Activated naive CD8-positive, alpha-beta T cell treated with anti-CD3 and anti-CD28 coated beads, Interleukin-2, amount 10 ng/mL, durations not matched to agents 7 days and 5 days (primary cell): ENCODE measurements at regions not wholly inside any gene's neighbourhood (a gene's known extent, or its start where the extent isn't known, plus 50 kb on each side); places are given as distances from the start of the nearest gene placed in this dataset.

Experiments used
- ATAC-seq: fragments of 150-1000 bp; cut with Tn5 transposase; one replicate; pipeline ENCODE4 v1.10.0; 2021; ENCODE audit warnings: low read depth, moderate library complexity
- POLR2A ChIA-PET: fragments of 350-600 bp; sonication (Branson Sonifier 250); formaldehyde crosslinking; loops from one replicate; lab custom pipeline; 2021; ENCODE audit warnings: antibody characterized with exemption; lab: Charles Lee
- DNase-seq: peaks from one replicate; pipeline ENCODE4 v3.0.0; 2021
- H3K27ac Mint-ChIP-seq: one replicate; pipeline ENCODE4 v1.8.0; 2022; ENCODE audit warnings: mild to moderate bottlenecking, mixed read lengths
- H3K27me3 Mint-ChIP-seq: one replicate; pipeline ENCODE4 v1.8.0; 2022; ENCODE audit warnings: mild to moderate bottlenecking, moderate library complexity, mixed read lengths
- H3K36me3 Mint-ChIP-seq: one replicate; pipeline ENCODE4 v1.8.0; 2021; ENCODE audit warnings: mild to moderate bottlenecking, mixed read lengths
- H3K4me1 Mint-ChIP-seq: one replicate; pipeline ENCODE4 v1.8.0; 2021; ENCODE audit warnings: mixed read lengths
- H3K4me3 Mint-ChIP-seq: one replicate; pipeline ENCODE4 v1.8.0; 2022; ENCODE audit warnings: mild to moderate bottlenecking, moderate library complexity, mixed read lengths
- H3K9me3 Mint-ChIP-seq: one replicate; pipeline ENCODE4 v1.8.0; 2021; ENCODE audit warnings: mixed read lengths

- Mint-ChIP-seq H3K4me3 (no peak overlapping the region), H3K36me3 (no peaks in the 10 kb centered on the region), H3K4me1 (no peaks in the 10 kb centered on the region), H3K9me3 (no peaks in the 10 kb centered on the region), H3K27ac (no peak overlapping the region), H3K27me3 (no peaks in the 10 kb centered on the region)
- POLR2A ChIA-PET: no interaction called here
- no peak for DNase-seq
- no peak for ATAC-seq
Measured at GRCh38 chr15:85937661-85938060, 142.0 kb upstream of the AGBL1 start.

GRCh38 chr15:85941186-85941855, 138.3 kb upstream of the AGBL1 start:
- Mint-ChIP-seq H3K9me3 (no peaks in the 10 kb centered on the region), H3K4me3 (no peak overlapping the region), H3K27me3 (no peaks in the 10 kb centered on the region), H3K36me3 (no peaks in the 10 kb centered on the region), H3K4me1 (no peaks in the 10 kb centered on the region), H3K27ac (no peak overlapping the region)
- ATAC-seq (no peak), DNase-seq (no peak)
- POLR2A ChIA-PET: no interaction called here

DNA sequence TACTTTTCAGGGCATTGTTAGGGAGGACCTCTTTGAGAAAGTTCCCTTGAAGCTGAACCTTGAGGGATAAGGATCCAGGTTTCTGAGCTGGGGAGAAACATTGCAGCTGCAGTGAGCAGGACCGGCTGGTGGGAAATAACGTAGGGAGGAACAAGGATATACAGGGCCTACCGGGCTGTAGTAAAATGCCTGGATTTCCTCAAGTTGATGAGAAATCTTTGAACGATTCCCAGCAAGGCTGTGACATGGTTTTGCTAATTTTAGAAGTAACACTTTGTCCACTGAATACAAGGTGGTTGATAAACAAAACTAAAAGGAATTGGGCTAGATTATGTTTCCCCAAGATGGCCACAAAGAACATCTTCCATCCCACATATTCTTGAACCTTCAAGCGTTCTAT, 137.0 kb upstream of the AGBL1 start:
- Mint-ChIP-seq H3K36me3 (no peaks in the 10 kb centered on the region), H3K27ac (no peak overlapping the region), H3K27me3 (no peaks in the 10 kb centered on the region), H3K4me3 (no peak overlapping the region), H3K4me1 (no peaks in the 10 kb centered on the region), H3K9me3 (no peaks in the 10 kb centered on the region)
- DNase-seq (no peak), ATAC-seq (no peak)
- POLR2A ChIA-PET: interaction anchor here (0.6 kb wide), 1 partner anchor 64 kb away, joined by 3 read pairs; no protein-coding TSS in a partner anchor

GRCh38 chr15:85943151-85943550, 136.5 kb upstream of the AGBL1 start:
- Mint-ChIP-seq H3K4me3 (no peak overlapping the region), H3K9me3 (no peaks in the 10 kb centered on the region), H3K27me3 (no peaks in the 10 kb centered on the region), H3K36me3 (no peaks in the 10 kb centered on the region), H3K4me1 (no peaks in the 10 kb centered on the region), H3K27ac (no peak overlapping the region)
- no peak for ATAC-seq
- DNase-seq: no peak
- POLR2A ChIA-PET: no interaction called here

- Mint-ChIP-seq H3K4me1 (no peaks in the 10 kb centered on the region), H3K9me3 (no peaks in the 10 kb centered on the region), H3K4me3 (no peak overlapping the region), H3K27ac (no peak overlapping the region), H3K27me3 (no peaks in the 10 kb centered on the region), H3K36me3 (no peaks in the 10 kb centered on the region)
- no peak for DNase-seq
- no peak for ATAC-seq
- POLR2A ChIA-PET: no interaction called here
Measured at GRCh38 chr15:85943791-85944190, 135.9 kb upstream of the AGBL1 start.

- H3K9me3 Mint-ChIP-seq: no peaks in the 10 kb centered on the region
- no peak overlapping the region for H3K27ac Mint-ChIP-seq
- H3K4me3 Mint-ChIP-seq: no peak overlapping the region
- POLR2A ChIA-PET: no interaction called here
- peaks cover 3% of the 10 kb centered on the region for H3K27me3 Mint-ChIP-seq
- H3K36me3 Mint-ChIP-seq: no peaks in the 10 kb centered on the region
- DNase-seq: no peak
- no peak for ATAC-seq
- no peaks in the 10 kb centered on the region for H3K4me1 Mint-ChIP-seq
Measured at GRCh38 chr15:85947021-85947420, 132.7 kb upstream of the AGBL1 start.

- H3K9me3 Mint-ChIP-seq: no peaks in the 10 kb centered on the region
- no peaks in the 10 kb centered on the region for H3K4me1 Mint-ChIP-seq
- H3K27me3 Mint-ChIP-seq: peaks cover 3% of the 10 kb centered on the region
- POLR2A ChIA-PET: no interaction called here
- no peaks in the 10 kb centered on the region for H3K36me3 Mint-ChIP-seq
- no peak for DNase-seq
- ATAC-seq: no peak
- no peak overlapping the region for H3K4me3 Mint-ChIP-seq
- H3K27ac Mint-ChIP-seq: no peak overlapping the region
Measured at GRCh38 chr15:85947936-85948335, 131.7 kb upstream of the AGBL1 start.

DNA sequence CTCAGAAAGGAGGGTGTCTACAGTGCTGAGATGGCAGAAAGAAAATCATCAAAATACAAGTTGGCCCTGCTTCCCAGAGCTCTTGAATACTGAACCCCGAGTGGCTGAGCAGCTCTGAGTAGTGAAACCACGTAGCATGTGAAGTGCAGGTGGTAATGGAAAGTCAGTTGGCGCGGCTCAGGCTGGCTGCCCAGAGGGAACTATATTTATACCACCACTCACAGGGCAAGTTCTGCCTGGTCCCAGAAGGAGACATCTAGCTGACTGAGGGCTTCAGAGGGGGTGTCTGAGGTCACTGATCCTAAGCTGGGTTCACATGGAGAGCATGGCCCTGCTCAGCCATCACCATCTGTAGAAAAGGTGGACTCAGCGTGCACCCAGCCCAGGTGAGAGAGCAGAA, 129.6 kb upstream of the AGBL1 start:
- no peak for DNase-seq
- no peak for ATAC-seq
- Mint-ChIP-seq H3K4me3 (no peak overlapping the region), H3K9me3 (no peaks in the 10 kb centered on the region), H3K36me3 (no peaks in the 10 kb centered on the region), H3K27ac (no peak overlapping the region), H3K4me1 (no peaks in the 10 kb centered on the region), H3K27me3 (peaks cover 3% of the 10 kb centered on the region)
- POLR2A ChIA-PET: no interaction called here

- Mint-ChIP-seq H3K4me1 (no peaks in the 10 kb centered on the region), H3K27me3 (peaks cover 3% of the 10 kb centered on the region), H3K36me3 (no peaks in the 10 kb centered on the region), H3K9me3 (no peaks in the 10 kb centered on the region), H3K27ac (no peak overlapping the region), H3K4me3 (no peak overlapping the region)
- DNase-seq: no peak
- ATAC-seq: no peak
- POLR2A ChIA-PET: no interaction called here
Measured at GRCh38 chr15:85954586-85954985, 125.1 kb upstream of the AGBL1 start.

DNA sequence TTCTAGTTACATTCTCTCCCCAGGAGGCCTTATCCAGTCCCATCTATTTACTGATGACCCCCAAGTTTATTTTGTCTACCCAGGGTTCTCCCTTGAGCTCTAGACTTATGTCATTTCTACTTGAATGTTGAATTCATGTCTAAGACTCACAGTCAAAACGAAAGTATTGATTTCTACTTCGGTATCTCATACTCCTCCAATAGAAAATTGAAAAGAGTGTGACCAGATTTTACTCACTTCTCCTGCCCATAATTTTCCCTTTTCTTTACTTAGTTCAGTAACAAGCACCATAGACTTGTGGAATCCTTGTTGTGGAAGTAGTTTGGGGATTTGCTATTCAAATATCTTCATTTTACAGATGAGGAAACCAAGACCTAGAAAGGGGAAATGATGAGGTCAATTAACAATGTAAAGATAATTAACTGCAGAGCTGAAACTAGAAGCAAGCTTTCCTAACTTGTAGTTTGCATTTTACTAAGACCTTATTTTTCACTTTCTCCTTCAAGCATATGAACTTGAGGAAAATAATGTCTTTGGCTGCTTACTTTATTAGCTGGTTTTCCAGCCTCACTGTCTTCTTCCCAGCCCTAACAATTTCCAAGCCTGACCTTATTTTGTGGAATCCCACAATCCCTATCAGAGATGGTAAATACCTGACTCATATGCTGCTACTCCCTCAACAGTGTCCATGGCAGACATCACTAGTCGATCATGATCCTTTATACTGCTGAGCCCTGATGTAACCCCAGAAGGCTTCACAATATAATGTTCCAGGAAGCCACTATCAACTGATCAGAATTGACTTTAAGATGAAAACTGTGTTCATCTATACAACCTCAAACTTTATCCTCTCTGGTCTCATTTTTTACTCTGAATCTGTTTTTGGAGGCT, 123.9 kb upstream of the AGBL1 start:
- no peaks in the 10 kb centered on the region for H3K27me3 Mint-ChIP-seq
- DNase-seq (no peak), ATAC-seq (no peak)
- H3K4me3 Mint-ChIP-seq: no peak overlapping the region
- H3K36me3 Mint-ChIP-seq: no peaks in the 10 kb centered on the region
- no peaks in the 10 kb centered on the region for H3K9me3 Mint-ChIP-seq
- H3K27ac Mint-ChIP-seq: no peak overlapping the region
- H3K4me1 Mint-ChIP-seq: no peaks in the 10 kb centered on the region
- POLR2A ChIA-PET: no interaction called here

DNA sequence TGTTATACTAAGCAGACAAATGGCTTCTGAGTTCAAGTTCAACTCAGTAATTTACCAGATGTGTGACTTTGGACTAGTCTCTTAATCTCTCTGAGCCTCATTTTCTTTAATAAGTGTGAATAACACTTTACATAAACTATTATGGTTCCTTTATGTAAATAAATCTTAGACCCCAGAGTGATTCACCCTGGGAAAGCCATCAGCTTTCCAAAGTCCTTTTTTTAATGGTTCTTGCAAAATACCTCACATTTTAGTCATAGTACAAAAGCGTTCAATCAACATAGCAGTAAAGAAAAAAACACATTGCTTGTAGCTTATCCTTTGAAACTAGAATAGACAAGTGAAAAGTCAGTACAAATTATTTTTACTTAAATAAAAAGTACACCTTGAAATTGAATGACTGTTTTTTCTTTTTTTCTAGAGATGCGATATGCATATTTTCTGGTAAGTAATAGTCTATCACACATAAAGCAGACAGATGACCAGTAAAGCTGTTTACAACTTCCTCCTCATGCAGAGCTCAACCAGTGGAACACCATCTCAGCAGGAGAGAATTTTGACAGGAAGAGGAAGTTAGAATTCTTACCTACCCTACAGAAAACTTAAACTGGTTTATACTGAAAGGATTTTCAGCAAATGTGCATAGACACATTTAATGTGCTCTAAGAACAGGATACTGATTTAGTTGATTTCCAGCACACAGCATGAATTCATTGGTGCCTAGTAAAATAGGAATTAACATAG, 123.0 kb upstream of the AGBL1 start:
- no peaks in the 10 kb centered on the region for H3K9me3 Mint-ChIP-seq
- POLR2A ChIA-PET: no interaction called here
- H3K4me3 Mint-ChIP-seq: no peak overlapping the region
- no peak for ATAC-seq
- DNase-seq: no peak
- no peaks in the 10 kb centered on the region for H3K4me1 Mint-ChIP-seq
- no peaks in the 10 kb centered on the region for H3K27me3 Mint-ChIP-seq
- no peaks in the 10 kb centered on the region for H3K36me3 Mint-ChIP-seq
- H3K27ac Mint-ChIP-seq: no peak overlapping the region

DNA sequence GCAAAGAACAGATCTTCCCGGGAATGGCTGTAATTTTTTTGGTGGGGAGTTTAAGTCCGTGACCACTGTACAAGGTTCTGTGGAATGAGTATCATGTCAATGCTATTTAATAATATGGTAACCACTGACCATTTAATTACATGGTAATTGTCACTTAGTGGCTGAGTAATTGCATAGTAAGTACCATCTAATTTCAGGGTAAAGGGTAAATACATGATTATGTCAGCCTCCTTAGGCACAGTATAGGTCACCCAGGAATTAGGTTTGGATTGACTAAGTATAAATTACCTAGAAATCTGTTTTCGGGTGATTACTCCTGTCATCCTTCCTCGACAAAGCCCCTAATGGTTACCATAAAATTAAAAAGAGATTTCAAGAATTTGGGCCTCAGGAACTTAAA, 120.1 kb upstream of the AGBL1 start:
- ATAC-seq (no peak), DNase-seq (no peak)
- Mint-ChIP-seq H3K4me1 (no peaks in the 10 kb centered on the region), H3K27ac (no peak overlapping the region), H3K27me3 (peaks cover 1% of the 10 kb centered on the region), H3K4me3 (no peak overlapping the region), H3K36me3 (no peaks in the 10 kb centered on the region), H3K9me3 (no peaks in the 10 kb centered on the region)
- POLR2A ChIA-PET: no interaction called here

DNA sequence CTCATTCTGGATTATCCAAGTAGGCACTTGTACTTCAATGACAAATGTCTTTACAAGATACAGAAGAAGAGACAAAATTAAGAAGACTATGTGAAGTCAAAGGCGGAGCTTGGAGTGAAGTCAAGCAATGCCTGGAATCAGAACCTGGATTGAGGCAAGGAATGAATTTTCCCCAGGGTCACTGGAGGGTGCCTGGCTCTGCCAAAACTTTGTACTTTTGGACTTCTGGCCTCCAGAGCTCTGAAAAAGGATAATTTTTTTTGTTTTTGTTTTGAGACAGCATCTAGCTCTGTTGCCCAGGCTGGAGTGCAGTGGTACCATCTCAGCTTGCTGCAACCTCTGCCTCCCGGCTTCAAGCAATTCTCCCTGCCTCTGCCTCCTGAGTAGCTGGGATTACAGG, 119.3 kb upstream of the AGBL1 start:
- no peaks in the 10 kb centered on the region for H3K36me3 Mint-ChIP-seq
- ATAC-seq: no peak

More for the DNA sequence above, 119.3 kb upstream of the AGBL1 start:
- H3K9me3 Mint-ChIP-seq: no peaks in the 10 kb centered on the region
- peaks cover 1% of the 10 kb centered on the region for H3K27me3 Mint-ChIP-seq
- no peaks in the 10 kb centered on the region for H3K4me1 Mint-ChIP-seq
- no peak for DNase-seq
- no peak overlapping the region for H3K27ac Mint-ChIP-seq
- POLR2A ChIA-PET: no interaction called here
- H3K4me3 Mint-ChIP-seq: no peak overlapping the region
